ENCODE measurements at regions not wholly inside any gene's neighbourhood (a gene's known extent, or its start where the extent isn't known, plus 50 kb on each side); places are given as distances from the start of the nearest gene placed in this dataset.

DNA sequence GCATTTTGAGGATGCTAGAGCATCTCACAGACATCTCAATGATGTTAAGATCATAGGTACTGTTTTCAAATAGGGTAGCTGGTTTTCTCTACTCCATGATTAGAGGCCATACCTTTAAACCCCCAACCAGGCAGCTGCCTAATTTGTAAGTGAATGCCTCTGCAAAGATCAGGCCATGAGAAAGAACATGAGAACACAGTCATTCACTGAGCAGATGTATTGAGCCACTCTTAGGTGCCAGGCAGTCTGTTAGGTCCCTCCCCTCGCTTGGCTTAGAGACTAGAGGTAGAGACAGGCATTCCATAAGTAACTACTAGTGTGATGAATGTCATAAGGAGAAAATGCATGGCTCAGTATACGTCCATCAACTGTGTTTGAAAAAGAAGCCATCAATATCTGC lies 410.0 kb downstream of the FGF9 start:
- ATAC-seq: no peak
- no peaks in the 10 kb centered on the region for H3K4me1 ChIP-seq
- no peak for TF ChIP-seq EP300 (IDR thresholded peaks at IDR 0.05)
- no peak for TF ChIP-seq POLR2AphosphoS5 (IDR thresholded peaks at IDR 0.05)
- no peak for TF ChIP-seq POLR2A (IDR thresholded peaks at IDR 0.05)
- no peak for TF ChIP-seq CTCF (IDR thresholded peaks at IDR 0.05)
- 77 to 100% methylated on average over 1 to 2 of the region's 2 CpGs for WGBS, 2 donors (ENCODE audit: low coverage in 1 of 2)
- peaks cover 6% of the 10 kb centered on the region for H3K27me3 ChIP-seq
- H3K9me3 ChIP-seq: no peaks in the 10 kb centered on the region
- H3K4me3 ChIP-seq: no peak overlapping the region
- no peak overlapping the region for H3K27ac ChIP-seq
- H3K36me3 ChIP-seq: no peaks in the 10 kb centered on the region

GRCh38 chr13:22081430-22081829 lies 410.6 kb downstream of the FGF9 start:
- Histone ChIP-seq H3K36me3 (no peaks in the 10 kb centered on the region), H3K9me3 (no peaks in the 10 kb centered on the region), H3K27ac (no peak overlapping the region), H3K4me3 (no peak overlapping the region), H3K27me3 (peaks cover 6% of the 10 kb centered on the region), H3K4me1 (no peaks in the 10 kb centered on the region)
- no peak for ATAC-seq
- WGBS, 2 donors (ENCODE audit: low coverage in 1 of 2): 56 to 72% methylated on average over 6 of the region's 6 CpGs
- TF ChIP-seq EP300 (IDR thresholded peaks at IDR 0.05) (no peak), CTCF (IDR thresholded peaks at IDR 0.05) (no peak), POLR2AphosphoS5 (IDR thresholded peaks at IDR 0.05) (no peak), POLR2A (IDR thresholded peaks at IDR 0.05) (no peak)

DNA sequence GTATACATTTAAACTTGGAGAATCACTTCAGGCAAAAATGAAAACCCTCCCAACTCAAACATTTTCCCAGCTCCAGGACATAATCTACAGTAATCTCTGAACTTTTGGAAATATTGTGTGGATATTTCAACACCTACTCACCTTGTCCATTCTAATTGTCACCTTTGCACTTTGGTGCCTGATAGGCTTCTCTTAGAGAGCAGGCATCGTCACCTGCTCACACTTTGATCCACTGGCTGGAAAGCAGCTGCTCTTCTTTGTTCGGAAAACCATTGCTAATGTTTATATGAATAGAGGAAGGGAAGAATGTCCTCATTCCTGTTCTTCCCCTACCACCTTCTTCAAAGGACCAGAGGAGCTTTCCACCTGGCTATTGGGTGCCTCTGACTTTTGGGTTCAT lies 411.2 kb downstream of the FGF9 start:
- no peak overlapping the region for H3K27ac ChIP-seq
- no peaks in the 10 kb centered on the region for H3K36me3 ChIP-seq
- no peaks in the 10 kb centered on the region for H3K4me1 ChIP-seq
- no peaks in the 10 kb centered on the region for H3K9me3 ChIP-seq
- ATAC-seq: no peak
- peaks cover 6% of the 10 kb centered on the region for H3K27me3 ChIP-seq
- 78 to 81% methylated on average over 2 of the region's 2 CpGs for WGBS, 2 donors (ENCODE audit: low coverage in 1 of 2)
- H3K4me3 ChIP-seq: no peak overlapping the region
- TF ChIP-seq CTCF (IDR thresholded peaks at IDR 0.05) (no peak), EP300 (IDR thresholded peaks at IDR 0.05) (no peak), POLR2A (IDR thresholded peaks at IDR 0.05) (no peak), POLR2AphosphoS5 (IDR thresholded peaks at IDR 0.05) (no peak)

GRCh38 chr13:22082437-22083100 lies 411.7 kb downstream of the FGF9 start:
- H3K27ac ChIP-seq: no peak overlapping the region
- H3K4me1 ChIP-seq: no peaks in the 10 kb centered on the region
- ATAC-seq: no peak
- H3K4me3 ChIP-seq: no peak overlapping the region
- H3K27me3 ChIP-seq: peaks cover 6% of the 10 kb centered on the region
- no peaks in the 10 kb centered on the region for H3K36me3 ChIP-seq
- whole genome bisulfite sequencing, 2 donors (ENCODE audit: low coverage in 1 of 2): 53 to 80% methylated on average over 2 of the region's 2 CpGs
- H3K9me3 ChIP-seq: no peaks in the 10 kb centered on the region
- TF ChIP-seq CTCF (IDR thresholded peaks at IDR 0.05): no peak
- TF ChIP-seq EP300 (IDR thresholded peaks at IDR 0.05): no peak
- no peak for TF ChIP-seq POLR2A (IDR thresholded peaks at IDR 0.05)
- no peak for TF ChIP-seq POLR2AphosphoS5 (IDR thresholded peaks at IDR 0.05)

- Histone ChIP-seq H3K27ac (no peak overlapping the region), H3K4me3 (no peak overlapping the region), H3K36me3 (no peaks in the 10 kb centered on the region)
Observed at GRCh38 chr13:22085001-22085400, 414.1 kb downstream of the FGF9 start.

More at GRCh38 chr13:22085001-22085400, 414.1 kb downstream of the FGF9 start:
- no peak for ATAC-seq
- TF ChIP-seq POLR2AphosphoS5 (IDR thresholded peaks at IDR 0.05): no peak
- no peak for TF ChIP-seq CTCF (IDR thresholded peaks at IDR 0.05)
- no peak for TF ChIP-seq POLR2A (IDR thresholded peaks at IDR 0.05)
- TF ChIP-seq EP300 (IDR thresholded peaks at IDR 0.05): no peak
- Histone ChIP-seq H3K27me3 (peaks cover 6% of the 10 kb centered on the region), H3K4me1 (no peaks in the 10 kb centered on the region), H3K9me3 (no peaks in the 10 kb centered on the region)
- 74 to 93% methylated on average over 2 of the region's 2 CpGs for WGBS, 2 donors (ENCODE audit: low coverage in 1 of 2)

Measured in gastroesophageal sphincter (tissue), 4 donors.